ENCODE measurements at regions not wholly inside any gene's neighbourhood (a gene's known extent, or its start where the extent isn't known, plus 50 kb on each side); places are given as distances from the start of the nearest gene placed in this dataset.
A peak's percentile ranks its signal among the peaks of the same experiment; 100 is the strongest.

DNA sequence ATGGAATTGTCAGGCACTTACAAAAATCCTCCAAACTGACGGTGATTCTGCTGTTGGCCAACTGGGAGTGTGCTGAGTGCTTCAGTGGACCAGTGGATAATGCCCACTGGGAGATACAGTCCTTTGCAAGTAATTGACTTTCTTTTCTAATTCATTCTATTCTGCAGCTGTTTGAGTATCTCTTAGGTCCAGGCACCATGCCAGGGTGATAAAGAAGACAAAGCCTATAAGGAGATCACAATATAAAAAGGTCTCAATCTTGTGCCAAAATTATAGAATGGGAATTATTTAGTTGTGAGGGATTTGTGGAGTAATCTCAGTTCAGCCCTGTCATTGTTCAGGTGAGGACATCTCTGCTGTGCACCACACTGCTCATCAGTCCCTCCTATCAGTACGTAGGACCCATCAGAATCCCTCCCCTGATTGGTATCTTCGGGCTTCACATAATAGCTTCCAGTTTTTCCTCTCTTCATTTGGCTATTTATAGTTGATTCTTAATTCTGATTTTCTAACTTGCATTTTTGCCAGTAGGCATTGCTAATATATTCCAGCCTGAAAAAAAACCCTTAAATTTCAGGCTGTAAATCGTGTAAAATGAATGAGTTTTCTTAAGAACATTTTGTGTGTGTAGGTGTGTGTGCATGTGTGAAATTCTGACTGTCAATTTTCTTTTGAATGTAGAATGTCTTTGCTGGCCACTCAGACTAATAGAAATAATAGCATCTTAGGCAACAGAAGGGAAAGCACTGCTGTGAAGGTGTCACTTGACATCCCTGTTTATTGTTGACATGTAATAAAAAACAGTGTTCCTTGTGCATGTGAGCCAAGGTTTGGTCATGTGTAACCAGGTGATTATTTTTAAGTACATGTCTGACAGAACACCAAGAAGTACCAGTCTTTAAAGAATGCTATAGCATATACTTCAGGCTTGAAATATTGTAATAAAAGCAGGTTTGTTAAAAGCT, 457.6 kb upstream of the RGS6 start:
- TF ChIP-seq POLR2A (IDR thresholded peaks at IDR 0.05) (no peak), EP300 (IDR thresholded peaks at IDR 0.05) (no peak), POLR2AphosphoS5 (IDR thresholded peaks at IDR 0.05) (no peak)
- TF ChIP-seq, protein P1, sequence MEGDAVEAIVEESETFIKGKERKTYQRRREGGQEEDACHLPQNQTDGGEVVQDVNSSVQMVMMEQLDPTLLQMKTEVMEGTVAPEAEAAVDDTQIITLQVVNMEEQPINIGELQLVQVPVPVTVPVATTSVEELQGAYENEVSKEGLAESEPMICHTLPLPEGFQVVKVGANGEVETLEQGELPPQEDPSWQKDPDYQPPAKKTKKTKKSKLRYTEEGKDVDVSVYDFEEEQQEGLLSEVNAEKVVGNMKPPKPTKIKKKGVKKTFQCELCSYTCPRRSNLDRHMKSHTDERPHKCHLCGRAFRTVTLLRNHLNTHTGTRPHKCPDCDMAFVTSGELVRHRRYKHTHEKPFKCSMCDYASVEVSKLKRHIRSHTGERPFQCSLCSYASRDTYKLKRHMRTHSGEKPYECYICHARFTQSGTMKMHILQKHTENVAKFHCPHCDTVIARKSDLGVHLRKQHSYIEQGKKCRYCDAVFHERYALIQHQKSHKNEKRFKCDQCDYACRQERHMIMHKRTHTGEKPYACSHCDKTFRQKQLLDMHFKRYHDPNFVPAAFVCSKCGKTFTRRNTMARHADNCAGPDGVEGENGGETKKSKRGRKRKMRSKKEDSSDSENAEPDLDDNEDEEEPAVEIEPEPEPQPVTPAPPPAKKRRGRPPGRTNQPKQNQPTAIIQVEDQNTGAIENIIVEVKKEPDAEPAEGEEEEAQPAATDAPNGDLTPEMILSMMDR (IDR thresholded peaks at IDR 0.05) = no peak
- no peak for ATAC-seq
- H3K4me1 ChIP-seq = peaks cover 0 to 37% (median 0%) of the 10 kb centered on the region in 3 donors

DNA sequence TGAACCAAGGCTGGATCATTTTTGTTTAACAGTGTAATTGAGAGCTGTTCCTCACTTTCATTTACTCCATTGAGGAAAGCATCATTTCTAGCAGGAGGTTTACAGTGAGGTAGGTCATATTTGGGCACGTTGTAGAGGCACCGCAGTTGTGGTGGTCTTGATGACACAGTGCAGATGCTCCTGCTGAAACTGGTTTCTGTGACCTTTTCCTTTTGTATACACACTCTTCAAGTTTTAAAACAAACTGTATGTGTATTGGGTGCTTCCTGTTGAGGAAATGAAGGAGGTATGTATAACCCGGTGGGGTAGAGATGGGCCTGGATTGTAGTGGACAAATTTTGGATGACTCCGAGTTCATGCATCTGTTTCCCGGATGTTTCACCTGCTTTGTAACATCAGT, 456.3 kb upstream of the RGS6 start:
- no peaks in the 10 kb centered on the region for H3K9me3 ChIP-seq
- H3K36me3 ChIP-seq = no peaks in the 10 kb centered on the region
- no peak for ATAC-seq
- TF ChIP-seq POLR2AphosphoS5 (IDR thresholded peaks at IDR 0.05) (no peak), EP300 (IDR thresholded peaks at IDR 0.05) (no peak), POLR2A (IDR thresholded peaks at IDR 0.05) (no peak)
- TF ChIP-seq, protein P1 (IDR thresholded peaks at IDR 0.05) = no peak
- no peak overlapping the region for H3K27ac ChIP-seq
- no peaks in the 10 kb centered on the region for H3K27me3 ChIP-seq
- WGBS, 2 donors (ENCODE audit: low coverage in 1 of 2) = 27 to 53% methylated on average over 4 of the region's 5 CpGs
- H3K4me1 ChIP-seq = peaks cover 0 to 37% (median 0%) of the 10 kb centered on the region in 3 donors
- no peak overlapping the region for H3K4me3 ChIP-seq

More for the DNA sequence above, 457.6 kb upstream of the RGS6 start:
- no peaks in the 10 kb centered on the region for H3K36me3 ChIP-seq
- H3K27me3 ChIP-seq = no peaks in the 10 kb centered on the region
- H3K9me3 ChIP-seq = no peaks in the 10 kb centered on the region
- WGBS, 2 donors (ENCODE audit: low coverage in 1 of 2) = 58 to 59% methylated on average over 2 to 4 of the region's 4 CpGs
- H3K27ac ChIP-seq = no peak overlapping the region
- H3K4me3 ChIP-seq = no peak overlapping the region

GRCh38 chr14:71478542-71478941, 453.7 kb upstream of the RGS6 start:
- 48 to 85% methylated on average over 2 to 3 of the region's 4 CpGs for WGBS, 2 donors (ENCODE audit: low coverage in 1 of 2)
- Histone ChIP-seq H3K4me3 (no peak overlapping the region), H3K36me3 (no peaks in the 10 kb centered on the region), H3K4me1 (peaks cover 0 to 44% (median 0%) of the 10 kb centered on the region in 3 donors), H3K27ac (peak overlapping the region in 1 of 4 donors; percentile 14), H3K9me3 (no peaks in the 10 kb centered on the region), H3K27me3 (no peaks in the 10 kb centered on the region)
- ATAC-seq = no peak
- no peak for TF ChIP-seq POLR2AphosphoS5 (IDR thresholded peaks at IDR 0.05)
- TF ChIP-seq, protein P1 (IDR thresholded peaks at IDR 0.05) = no peak
- no peak for TF ChIP-seq POLR2A (IDR thresholded peaks at IDR 0.05)
- no peak for TF ChIP-seq EP300 (IDR thresholded peaks at IDR 0.05)

- 93 to 94% methylated on average over 2 to 4 of the region's 4 CpGs for WGBS, 2 donors (ENCODE audit: low coverage in 1 of 2)
- Histone ChIP-seq H3K27ac (no peak overlapping the region), H3K4me1 (peaks cover 0 to 30% (median 3%) of the 10 kb centered on the region in 3 donors)
Measured at GRCh38 chr14:71481021-71481654, 451.1 kb upstream of the RGS6 start.

More at GRCh38 chr14:71481021-71481654, 451.1 kb upstream of the RGS6 start:
- no peak for ATAC-seq
- Histone ChIP-seq H3K27me3 (no peaks in the 10 kb centered on the region), H3K36me3 (no peaks in the 10 kb centered on the region), H3K9me3 (no peaks in the 10 kb centered on the region), H3K4me3 (no peak overlapping the region)
- TF ChIP-seq, protein P1 (IDR thresholded peaks at IDR 0.05) = no peak
- TF ChIP-seq POLR2AphosphoS5 (IDR thresholded peaks at IDR 0.05) (no peak), EP300 (IDR thresholded peaks at IDR 0.05) (no peak), POLR2A (IDR thresholded peaks at IDR 0.05) (no peak)
